NCI-H345 treated with DMSO at 0.1 percent for 48 hours (cell line): ENCODE measurements at regions not wholly inside any gene's neighbourhood (a gene's known extent, or its start where the extent isn't known, plus 50 kb on each side); places are given as distances from the start of the nearest gene placed in this dataset.

Experiments used
- DNase-seq: peaks from one replicate; lab custom pipeline; 2025; ENCODE audit not compliant: unreplicated experiment; lab: John Stamatoyannopoulos, UW

DNA sequence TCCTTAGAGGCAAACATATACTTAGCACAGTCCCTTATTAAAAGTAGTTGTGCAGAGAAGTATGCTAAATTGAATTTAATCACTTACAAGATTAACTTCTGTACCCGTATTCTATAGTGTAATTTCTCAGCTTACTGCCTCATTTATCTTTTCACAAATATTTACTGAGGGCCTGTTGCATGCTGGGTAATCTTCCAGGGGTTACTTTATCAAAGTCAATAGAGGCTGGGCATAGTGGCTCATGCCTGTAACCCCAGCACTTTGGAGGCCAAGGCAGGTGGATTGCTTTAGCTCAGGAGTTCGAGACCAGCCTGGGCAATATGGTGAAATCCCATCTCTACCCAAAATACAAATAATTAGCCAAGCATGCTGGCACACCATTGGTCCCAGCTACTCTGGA lies 111.7 kb upstream of the RAB27B start:
- DNase-seq = no peak

DNA sequence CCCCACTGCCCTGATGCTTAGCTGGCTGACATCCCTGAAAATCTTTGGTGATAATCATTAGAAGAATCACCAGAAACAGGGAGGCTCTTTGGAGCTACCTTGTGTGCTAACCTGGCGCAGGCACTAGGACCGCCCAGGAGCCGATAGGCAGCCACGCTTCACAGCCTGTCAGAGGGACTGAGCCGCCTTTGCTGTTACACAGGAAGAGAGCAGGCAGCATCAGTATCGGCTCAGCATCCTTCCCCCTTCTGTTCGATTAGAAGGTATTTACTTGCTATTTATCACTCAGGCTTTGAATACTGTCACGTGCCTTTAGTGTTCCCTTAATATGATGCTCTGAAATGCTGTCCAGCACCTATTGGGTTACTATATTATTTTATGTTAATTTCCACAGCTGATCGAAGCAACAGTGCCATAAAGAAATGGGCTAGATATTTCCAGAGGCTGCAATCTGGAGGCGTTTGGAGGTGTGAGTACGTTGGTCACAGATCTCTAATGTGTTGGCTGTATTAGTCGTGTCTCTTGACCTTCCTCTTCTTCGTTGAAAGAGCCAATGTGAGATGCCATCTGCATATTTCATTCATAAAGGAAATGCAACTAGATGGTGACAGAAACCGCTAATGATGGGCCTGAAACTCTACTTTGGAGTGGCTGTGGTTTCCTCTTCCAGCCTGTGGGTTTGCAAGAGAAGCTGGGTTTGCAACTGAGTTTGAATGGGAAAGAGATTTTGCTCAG lies 110.4 kb upstream of the RAB27B start:
- DNase-seq = no peak

DNA sequence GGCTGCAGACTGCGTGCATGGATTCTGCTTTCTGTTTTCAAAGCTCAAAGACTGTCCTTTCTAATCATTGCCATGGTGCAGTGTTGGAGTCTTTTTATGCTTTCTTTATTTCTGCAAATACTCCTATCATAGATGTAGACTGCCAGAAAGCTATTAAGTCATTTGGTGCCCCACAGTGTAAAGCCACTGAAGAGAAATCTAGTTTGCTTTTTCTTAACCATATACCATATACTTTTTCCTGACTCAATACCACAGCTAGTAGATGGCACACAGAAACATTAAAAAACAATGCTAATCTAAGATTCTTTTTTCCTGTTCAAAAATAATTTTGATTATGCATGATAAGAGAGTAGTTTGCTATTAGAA lies 109.9 kb upstream of the RAB27B start:
- DNase-seq = no peak

GRCh38 chr18:54720620-54721019 lies 107.7 kb upstream of the RAB27B start:
- no peak for DNase-seq

DNA sequence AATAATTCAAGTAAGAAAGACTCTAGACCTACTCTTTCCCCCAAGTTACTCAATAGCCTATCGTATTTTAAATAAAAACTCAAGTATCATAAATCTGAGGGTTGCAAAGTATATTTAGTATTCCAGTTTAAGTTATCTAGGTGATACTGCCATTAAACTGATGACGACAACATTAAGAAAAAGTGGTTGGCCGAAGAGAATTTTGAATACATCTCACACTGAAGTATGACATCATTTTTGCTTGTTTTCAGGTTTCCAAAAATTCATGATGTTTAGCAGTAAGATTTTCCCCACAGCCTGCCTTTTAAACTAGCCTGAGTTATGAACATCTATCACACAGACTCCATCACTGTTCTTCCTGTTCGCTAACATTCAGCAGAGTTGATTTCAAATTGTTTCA lies 102.1 kb upstream of the RAB27B start:
- no peak for DNase-seq

GRCh38 chr18:54734059-54734458 lies 94.2 kb upstream of the RAB27B start:
- no peak for DNase-seq

DNA sequence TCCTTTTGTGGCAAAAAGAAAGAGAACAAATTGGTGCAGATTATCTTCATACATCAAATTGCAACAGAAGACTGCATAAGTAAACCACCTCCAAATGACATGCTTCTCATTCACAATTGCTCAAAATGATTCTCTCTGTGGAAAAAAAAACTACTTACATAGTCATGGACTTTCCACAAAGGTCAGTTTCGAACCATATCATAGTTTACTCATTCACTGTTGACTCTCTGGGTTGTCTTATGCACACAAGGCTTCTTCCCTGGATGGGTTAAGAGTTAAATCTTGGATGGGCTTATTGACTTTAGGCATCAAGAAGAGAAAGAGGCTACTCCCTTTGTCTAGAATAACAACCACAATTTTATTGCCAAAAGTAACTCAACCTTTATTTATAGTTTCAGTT lies 91.3 kb upstream of the RAB27B start:
- no peak for DNase-seq

DNA sequence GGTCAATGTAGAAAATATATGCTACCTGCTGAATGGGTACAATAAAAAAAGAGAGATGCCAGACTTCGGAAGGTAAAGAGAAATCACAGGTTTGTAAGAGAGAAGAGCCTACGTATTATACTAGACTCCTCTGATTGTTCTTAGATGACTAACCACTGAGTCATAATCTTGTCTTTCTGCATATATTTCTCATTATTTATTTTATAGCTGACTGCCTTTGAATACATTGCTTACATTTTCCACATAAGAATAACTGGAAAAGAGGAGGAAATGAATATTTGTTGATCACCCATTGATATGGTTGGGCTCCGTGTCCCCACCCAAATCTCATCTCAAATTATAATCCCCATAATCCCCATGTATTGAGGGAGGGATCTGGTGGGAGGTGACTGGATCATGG lies 90.3 kb upstream of the RAB27B start:
- DNase-seq = no peak

GRCh38 chr18:54739476-54739875 lies 88.8 kb upstream of the RAB27B start:
- DNase-seq = no peak

DNA sequence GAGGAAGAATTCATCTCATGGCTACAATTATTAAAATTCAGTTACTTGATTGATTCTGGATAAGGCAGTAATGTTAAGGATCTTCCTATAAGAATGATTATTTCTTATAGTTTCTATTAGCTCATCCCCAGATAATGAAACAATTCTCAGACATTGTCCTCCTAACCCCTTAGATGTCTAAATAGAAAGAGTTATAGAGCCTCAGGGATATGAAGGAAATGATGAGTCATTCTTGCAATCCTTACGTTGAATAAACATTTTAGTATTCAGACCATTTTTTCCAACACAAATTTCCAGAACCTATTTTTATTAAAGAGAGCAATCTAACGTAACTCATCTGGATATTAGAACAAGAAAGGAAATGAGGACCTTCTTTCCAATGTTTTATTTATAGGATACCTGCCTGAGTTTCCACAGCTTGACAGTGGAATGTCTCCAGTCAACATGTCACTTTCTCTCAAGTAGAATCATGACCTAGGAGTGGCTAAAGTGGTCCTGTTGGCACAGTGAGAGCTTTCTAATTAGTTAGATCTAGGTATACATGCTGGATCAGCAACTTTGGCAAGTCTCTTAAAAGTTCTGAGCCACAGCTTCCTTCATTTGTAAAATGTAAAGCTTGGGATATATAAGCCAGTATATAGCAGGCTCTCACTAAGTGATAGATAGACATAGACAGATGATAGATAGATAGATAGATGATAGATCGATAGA lies 88.0 kb upstream of the RAB27B start:
- no peak for DNase-seq

- no peak for DNase-seq
Observed at GRCh38 chr18:54742120-54742519, 86.2 kb upstream of the RAB27B start.

- no peak for DNase-seq
Observed at GRCh38 chr18:54742659-54743604, 85.3 kb upstream of the RAB27B start.

DNA sequence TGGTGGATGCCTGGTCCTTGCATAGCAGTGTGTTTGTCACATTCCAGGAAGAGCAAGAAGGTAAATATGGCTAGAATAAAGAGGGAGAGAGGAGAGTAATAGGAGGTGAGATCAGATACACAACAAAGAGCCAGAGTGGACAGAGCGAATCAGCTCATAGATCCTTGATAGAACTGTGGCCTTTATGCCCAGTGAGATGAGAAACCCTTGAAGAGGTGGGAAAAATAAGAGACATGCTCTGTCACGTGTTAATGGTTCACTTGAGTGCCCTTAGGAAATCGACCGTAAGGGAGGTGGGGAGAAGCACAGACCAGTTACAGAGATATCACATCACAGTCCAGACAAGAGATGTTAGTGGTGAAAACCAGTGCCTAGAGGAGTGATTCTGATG lies 84.7 kb upstream of the RAB27B start:
- no peak for DNase-seq

GRCh38 chr18:54749291-54749690 lies 79.0 kb upstream of the RAB27B start:
- no peak for DNase-seq

DNA sequence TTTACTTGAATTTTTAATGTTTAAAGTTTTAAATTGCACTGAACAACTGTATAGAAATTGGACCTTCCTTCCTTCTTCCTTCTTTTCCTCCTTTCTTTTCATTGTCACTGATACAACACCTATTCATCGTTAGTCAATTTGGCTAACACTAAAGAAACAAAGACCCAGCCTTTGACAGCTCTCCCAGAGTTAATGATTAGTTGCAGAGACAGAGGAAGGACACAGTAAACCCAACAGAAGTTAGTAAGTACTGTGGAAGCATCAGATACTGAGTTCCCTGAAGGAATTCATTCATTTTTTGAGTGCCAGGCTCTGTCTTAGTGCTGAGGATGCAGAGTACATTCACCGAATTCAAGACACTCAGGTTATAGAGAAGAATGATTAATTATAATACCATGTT lies 77.9 kb upstream of the RAB27B start:
- no peak for DNase-seq

- no peak for DNase-seq
Observed at GRCh38 chr18:54752185-54752584, 76.1 kb upstream of the RAB27B start.

DNA sequence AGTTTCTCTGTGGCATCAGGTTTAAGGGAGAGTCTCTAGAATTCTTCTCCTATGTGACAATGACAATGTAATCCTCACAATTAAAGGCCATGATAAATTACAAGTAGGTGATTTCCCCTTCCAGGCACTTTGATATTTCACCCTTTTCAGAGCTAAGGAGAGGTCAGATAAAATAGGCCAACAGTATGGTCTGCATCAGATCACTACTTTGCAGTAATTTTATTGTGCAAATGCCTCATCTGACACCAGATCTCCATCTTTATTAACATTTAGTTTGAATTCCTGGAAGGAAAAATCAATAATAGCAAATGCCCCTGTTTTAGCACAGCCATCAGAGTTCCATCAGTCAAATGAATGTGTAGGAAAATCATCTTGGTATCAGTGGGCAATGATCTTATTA lies 72.8 kb upstream of the RAB27B start:
- DNase-seq = no peak

DNA sequence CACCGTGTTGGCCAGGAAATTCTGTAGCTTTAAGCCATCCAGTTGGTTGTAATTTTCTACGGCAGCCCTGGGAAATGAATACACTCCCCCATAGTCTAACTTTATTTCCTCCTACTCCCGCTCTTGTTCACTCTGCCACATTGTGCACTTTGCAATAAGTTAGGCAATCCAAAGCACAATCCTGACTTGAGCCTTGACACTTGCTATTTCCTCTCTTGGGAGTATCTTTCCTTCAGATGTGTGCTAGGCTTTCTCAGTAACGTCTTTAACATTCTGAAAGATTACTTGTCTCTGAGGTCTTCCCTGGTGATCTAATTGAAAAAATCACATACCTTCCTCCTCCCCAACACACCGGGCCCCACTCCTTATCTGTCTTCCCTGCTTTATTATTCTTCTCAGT lies 65.9 kb upstream of the RAB27B start:
- no peak for DNase-seq

DNA sequence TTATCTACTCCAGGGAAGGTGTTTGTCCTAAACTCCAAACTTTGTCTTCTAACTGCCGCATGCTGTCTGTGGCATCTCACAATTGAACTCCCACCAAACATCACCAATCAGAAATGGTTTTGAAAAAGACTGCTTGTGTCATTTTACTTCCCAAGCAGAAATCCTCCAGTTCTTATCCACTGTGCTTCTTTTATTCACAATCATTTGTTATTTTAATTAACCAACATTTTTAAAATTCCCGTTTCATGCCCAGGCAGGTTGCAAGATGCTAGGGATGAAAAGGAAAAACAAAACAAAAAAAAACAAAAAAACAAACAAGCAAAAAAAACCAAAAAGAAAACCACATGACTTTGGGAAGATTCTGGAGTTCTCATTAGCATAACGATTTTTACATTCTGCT lies 63.5 kb upstream of the RAB27B start:
- no peak for DNase-seq

- no peak for DNase-seq
Observed at GRCh38 chr18:54765636-54766375, 62.5 kb upstream of the RAB27B start.

DNA sequence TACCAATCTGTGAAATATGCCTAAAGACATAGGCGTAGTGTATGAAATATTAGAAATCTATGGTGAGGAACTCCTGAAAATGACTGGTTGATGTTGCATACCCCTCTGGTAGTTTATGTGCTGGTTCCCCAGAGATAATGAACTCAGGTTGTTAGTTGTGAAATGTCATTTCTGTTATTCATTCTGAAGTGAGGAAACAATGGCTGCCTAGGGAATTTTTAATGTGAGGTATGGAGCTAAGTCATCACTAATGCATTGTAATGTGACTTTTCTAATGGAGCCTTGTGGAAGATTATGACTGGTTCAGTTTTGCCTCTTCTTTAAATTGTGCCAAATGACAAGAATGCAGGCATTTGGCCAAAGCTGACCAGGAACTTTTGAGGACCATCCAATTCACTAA lies 61.6 kb upstream of the RAB27B start:
- no peak for DNase-seq
